ENCODE measurements at regions not wholly inside any gene's neighbourhood (a gene's known extent, or its start where the extent isn't known, plus 50 kb on each side); places are given as distances from the start of the nearest gene placed in this dataset.

DNA sequence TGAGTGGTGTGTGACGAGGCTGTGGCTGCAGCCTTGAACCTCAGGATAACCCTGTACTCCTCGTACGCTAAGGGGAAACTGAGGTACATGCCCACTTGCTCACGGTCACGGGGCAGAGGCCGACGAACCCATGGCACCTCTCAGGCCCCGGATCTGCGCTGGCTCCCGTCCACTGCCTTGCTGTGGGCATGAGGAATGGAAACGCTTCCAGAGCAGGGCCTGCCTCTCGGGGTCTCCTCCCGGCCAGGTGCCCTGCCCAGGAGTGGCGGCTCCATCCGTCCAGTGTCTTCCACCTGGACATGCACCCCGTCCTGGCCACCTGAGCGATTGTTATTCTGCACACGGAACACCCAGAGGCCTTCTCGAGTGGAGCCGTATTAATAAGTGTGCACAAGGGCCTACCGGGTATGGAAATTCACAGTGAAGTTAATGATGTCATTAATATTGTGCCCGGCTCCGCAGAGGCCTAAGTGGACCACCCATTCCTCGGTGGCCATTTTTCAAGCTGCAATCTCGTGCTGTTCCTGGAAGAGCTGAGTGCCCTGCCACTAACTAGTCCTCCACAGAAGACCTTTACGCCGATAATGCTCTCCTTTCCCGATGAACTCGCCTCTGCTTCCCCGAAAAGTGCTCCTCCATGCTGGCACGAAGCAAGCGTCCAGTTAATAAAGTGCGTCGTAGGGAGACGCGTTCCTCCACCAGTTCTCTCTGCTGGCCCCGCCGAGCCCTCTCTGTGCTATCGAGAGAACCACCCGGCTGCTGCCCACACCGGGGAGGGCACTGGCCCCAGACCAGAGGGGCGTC is 927.9 kb downstream of the BRD1 start:
- no peak for TF ChIP-seq SPI1 (IDR thresholded peaks at IDR 0.05; ENCODE audit: low read depth, low read length)
- no peak for TF ChIP-seq POLR2AphosphoS5 (IDR thresholded peaks at IDR 0.05; ENCODE audit: low read depth, low read length)
- DNase-seq (ENCODE audit: insufficient read length, low spot score) (no peak), FAIRE-seq (no peak)

DNA sequence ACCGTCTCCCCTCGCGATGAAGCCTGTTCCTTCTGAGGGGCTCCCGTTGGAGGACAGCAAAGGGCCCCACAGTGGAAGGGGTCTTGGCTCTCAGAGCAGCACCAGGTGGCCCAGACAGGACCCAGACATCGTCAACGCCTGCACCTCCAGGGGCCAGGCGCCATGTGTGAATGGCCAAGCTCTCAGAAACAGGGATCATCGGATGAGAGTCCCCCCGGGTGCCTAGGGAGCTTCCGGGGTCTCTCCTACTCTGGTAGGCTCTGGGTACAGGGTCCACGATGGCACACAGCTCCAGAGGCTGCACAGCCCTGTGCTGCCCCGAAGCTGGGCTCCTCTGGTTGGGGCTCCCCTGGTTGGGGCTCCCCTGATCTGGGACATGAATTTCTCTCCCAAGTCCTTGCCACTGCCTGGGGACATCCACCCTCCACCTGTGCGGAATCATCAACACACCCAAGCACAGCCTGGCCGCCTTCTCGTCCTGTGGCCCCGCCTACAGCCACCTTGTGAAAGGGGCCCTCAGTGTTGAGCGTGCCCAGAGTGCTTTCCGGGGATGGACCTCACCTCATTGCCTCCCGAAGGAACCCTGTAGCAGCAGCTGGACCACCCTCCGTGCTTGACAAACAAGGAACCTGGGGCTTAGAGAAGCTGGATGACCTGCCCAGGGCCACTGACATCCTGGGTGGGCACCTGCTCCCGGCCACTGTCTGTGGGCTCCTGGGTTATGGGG is 929.0 kb downstream of the BRD1 start:
- DNase-seq (ENCODE audit: insufficient read length, low spot score) (no peak), FAIRE-seq (no peak)
- no peak for TF ChIP-seq PAX5 (IDR thresholded peaks at IDR 0.05; ENCODE audit: insufficient read depth, low read length, severe bottlenecking)
- no peak for TF ChIP-seq TAF1 (IDR thresholded peaks at IDR 0.05; ENCODE audit: low read depth, low read length)
- TF ChIP-seq SPI1 (IDR thresholded peaks at IDR 0.05; ENCODE audit: low read depth, low read length), result no peak
- no peak for TF ChIP-seq POU2F2 (IDR thresholded peaks at IDR 0.05; ENCODE audit: low read depth, low read length)
- no peak for TF ChIP-seq POLR2A (IDR thresholded peaks at IDR 0.05; ENCODE audit: low read depth, low read length)
- TF ChIP-seq POLR2AphosphoS5 (IDR thresholded peaks at IDR 0.05; ENCODE audit: low read depth, low read length), result no peak

DNA sequence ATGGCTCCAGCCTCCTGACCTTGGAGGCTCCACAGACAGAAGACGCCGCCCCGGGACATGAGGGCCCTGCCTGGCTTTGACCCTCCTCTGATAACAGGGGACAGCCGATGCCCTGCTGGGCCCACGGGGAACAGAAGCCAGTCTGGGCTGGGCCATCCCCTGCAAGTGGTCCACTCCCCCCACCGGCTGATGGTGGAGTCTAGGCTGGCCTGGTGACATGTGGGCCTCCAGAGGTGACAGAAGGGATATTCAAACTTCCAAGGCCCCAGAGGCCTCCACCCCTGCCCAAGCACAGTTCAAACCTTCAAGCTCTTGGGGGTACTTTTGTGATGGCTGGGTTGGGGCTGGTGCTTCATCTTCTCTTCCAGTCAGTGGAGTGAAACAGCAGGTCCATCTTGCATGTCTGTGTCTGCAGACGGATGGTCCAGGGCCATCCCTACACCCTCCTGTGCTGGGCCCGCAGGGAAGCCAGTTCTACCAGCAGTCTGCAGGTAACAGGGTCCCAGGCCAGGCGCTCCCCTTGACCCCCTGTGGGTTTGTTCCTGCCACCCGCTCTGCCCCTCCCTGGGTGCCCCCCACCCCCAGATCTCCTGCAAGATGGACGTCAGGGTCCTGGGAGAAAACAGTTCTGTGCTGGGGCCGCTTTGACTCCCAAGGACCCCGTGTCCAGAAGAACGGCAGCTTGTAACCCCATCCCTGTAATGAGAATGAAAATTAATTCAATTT is 929.9 kb downstream of the BRD1 start:
- TF ChIP-seq PAX5 (IDR thresholded peaks at IDR 0.05; ENCODE audit: insufficient read depth, low read length, severe bottlenecking) (no peak), TAF1 (IDR thresholded peaks at IDR 0.05; ENCODE audit: low read depth, low read length) (no peak), POU2F2 (IDR thresholded peaks at IDR 0.05; ENCODE audit: low read depth, low read length) (no peak), POLR2AphosphoS5 (IDR thresholded peaks at IDR 0.05; ENCODE audit: low read depth, low read length) (no peak), SPI1 (IDR thresholded peaks at IDR 0.05; ENCODE audit: low read depth, low read length) (no peak), POLR2A (IDR thresholded peaks at IDR 0.05; ENCODE audit: low read depth, low read length) (no peak)
- DNase-seq (ENCODE audit: insufficient read length, low spot score) (no peak), FAIRE-seq (no peak)

DNA sequence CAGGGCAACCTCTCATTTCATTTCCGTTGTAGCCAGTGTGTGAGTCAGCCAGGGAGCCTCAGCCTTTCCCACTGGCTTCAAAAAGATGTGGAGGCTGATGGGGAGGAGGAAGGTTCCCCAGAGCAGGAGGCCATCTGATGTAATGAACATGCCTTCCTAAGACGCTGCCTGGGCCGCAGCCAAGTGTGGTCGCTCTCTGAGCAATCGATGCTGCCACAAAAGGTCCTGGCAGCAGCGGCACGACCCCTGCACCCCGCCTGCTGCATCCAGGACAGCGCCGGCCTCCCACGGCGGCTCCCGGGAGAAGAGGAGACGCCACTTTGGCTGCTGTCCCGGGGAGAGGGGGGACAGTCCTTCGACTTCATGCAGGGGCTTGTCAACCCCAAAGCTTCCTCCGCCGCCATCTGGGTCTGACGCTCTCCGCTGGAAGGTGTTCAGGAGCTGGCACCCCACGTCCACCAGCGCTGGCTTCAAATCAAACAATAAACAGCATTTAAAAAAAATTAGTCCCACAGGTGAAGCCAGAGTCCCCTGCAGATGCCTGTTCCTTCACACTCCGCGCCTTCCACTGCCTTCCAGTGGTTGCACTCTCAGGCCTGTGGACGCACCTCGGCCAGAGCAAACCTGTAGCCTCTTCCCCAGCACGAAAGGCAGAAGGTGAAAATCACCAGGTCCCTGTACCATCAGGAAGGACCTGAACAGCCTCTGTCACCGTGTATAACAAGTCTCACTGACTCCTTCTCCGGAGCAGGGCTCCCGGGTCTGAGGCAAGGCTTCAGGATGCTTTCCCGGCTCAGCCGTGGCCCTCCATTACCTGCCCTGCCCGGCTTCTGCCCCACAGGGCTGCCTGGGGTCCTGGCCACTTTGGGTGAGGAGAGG is 930.7 kb downstream of the BRD1 start:
- DNase-seq (ENCODE audit: insufficient read length, low spot score), result no peak
- FAIRE-seq, result no peak
- TF ChIP-seq POLR2AphosphoS5 (IDR thresholded peaks at IDR 0.05; ENCODE audit: low read depth, low read length) (no peak), TAF1 (IDR thresholded peaks at IDR 0.05; ENCODE audit: low read depth, low read length) (no peak), PAX5 (IDR thresholded peaks at IDR 0.05; ENCODE audit: insufficient read depth, low read length, severe bottlenecking) (no peak), POLR2A (IDR thresholded peaks at IDR 0.05; ENCODE audit: low read depth, low read length) (no peak), POU2F2 (IDR thresholded peaks at IDR 0.05; ENCODE audit: low read depth, low read length) (no peak), SPI1 (IDR thresholded peaks at IDR 0.05; ENCODE audit: low read depth, low read length) (no peak)

DNA sequence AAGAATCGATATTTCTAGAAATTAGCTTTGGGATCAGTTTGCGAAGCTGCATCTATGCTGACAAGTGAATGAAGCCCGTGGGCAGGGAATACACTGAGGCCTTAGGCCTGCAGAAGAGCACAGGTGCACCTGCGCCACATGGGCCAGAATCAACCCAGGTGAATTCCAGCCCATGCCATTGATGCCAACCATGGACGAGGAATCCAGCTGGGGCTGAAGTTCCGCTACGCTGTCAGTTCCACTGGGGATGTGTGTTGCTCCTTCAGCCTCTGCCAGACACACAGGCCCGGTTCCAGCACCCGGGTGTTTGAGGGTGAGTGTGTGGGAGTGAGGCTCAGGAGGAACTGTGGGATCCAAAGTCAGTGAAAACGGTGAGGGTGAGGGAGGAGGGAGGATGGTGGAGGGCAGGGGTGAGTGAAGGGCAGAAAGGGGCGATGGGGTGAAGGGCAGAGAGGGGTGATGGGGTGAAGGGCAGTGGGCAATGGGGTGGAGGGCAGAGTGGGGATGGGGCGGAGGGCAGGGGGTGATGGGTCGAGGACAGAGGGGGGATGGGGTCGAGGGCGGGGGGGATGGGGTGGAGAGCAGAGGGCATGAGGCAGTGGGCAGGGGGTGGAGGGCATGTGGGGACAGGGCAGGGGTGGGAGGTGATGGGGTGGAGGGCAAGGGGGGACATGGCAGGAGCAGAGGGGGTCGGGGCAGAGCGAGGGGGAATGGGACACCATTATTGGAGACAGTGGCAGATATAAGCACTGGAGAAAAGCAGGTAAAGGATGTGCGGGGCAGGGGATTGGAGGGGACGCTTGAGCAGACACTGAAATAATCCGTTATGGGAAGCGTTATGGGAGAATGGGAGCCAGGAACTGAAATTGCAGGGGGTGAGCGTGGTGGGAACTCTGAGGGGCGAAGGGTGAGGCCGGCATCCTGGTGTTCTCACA is 931.6 kb downstream of the BRD1 start:
- no peak for TF ChIP-seq PAX5 (IDR thresholded peaks at IDR 0.05; ENCODE audit: insufficient read depth, low read length, severe bottlenecking)
- no peak for TF ChIP-seq SPI1 (IDR thresholded peaks at IDR 0.05; ENCODE audit: low read depth, low read length)
- TF ChIP-seq POLR2A (IDR thresholded peaks at IDR 0.05; ENCODE audit: low read depth, low read length), result no peak
- no peak for TF ChIP-seq POLR2AphosphoS5 (IDR thresholded peaks at IDR 0.05; ENCODE audit: low read depth, low read length)
- no peak for TF ChIP-seq TAF1 (IDR thresholded peaks at IDR 0.05; ENCODE audit: low read depth, low read length)
- no peak for TF ChIP-seq POU2F2 (IDR thresholded peaks at IDR 0.05; ENCODE audit: low read depth, low read length)
- DNase-seq (ENCODE audit: insufficient read length, low spot score), result no peak
- no peak for FAIRE-seq

DNA sequence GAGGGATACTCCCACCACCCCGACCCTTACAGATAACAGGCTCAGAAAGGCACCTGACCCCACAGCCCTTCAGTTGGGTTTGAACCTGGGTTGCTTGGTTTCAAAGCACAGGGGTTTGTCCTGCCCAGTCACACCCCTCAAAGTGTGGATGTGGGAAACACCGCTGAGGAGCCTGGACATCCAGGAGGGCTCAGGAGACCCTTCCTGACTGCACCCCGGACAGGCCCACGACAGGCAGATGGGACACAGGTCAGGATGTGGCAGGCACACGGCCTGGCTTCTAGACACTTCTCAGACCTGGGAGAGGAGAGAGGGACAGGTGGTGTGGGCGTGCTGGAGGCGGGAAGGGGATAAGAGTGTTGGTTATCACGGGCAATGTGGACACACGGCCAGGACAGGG is 932.3 kb downstream of the BRD1 start:
- no peak for DNase-seq (ENCODE audit: insufficient read length, low spot score)
- TF ChIP-seq POU2F2 (IDR thresholded peaks at IDR 0.05; ENCODE audit: low read depth, low read length), result no peak
- no peak for TF ChIP-seq PAX5 (IDR thresholded peaks at IDR 0.05; ENCODE audit: insufficient read depth, low read length, severe bottlenecking)
- FAIRE-seq, result no peak

DNA sequence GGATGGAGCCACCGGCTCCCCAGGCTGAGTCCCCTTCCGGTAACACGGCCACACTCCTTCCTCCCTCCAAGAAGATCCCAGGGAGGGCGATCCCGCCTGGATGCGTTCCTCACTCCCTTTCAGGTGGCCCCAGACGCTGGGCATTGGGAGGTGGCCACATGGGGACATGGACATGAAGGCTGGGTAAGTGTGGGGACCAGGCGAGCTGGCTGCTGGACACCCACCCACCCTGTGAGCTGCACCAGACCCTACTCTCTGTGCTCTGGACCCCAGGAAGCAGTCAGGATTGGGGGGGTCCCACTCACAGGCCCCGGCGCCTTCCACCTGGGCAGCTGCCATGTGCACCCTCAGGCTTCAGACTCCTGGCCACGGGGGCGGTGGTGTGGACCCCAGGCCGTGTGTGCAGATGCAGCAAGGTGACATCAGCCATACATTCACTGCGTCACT is 932.8 kb downstream of the BRD1 start:
- TF ChIP-seq TAF1 (IDR thresholded peaks at IDR 0.05; ENCODE audit: low read depth, low read length) (no peak), POLR2A (IDR thresholded peaks at IDR 0.05; ENCODE audit: low read depth, low read length) (no peak), POU2F2 (IDR thresholded peaks at IDR 0.05; ENCODE audit: low read depth, low read length) (no peak), POLR2AphosphoS5 (IDR thresholded peaks at IDR 0.05; ENCODE audit: low read depth, low read length) (no peak), SPI1 (IDR thresholded peaks at IDR 0.05; ENCODE audit: low read depth, low read length) (no peak), PAX5 (IDR thresholded peaks at IDR 0.05; ENCODE audit: insufficient read depth, low read length, severe bottlenecking) (no peak)
- no peak for FAIRE-seq
- no peak for DNase-seq (ENCODE audit: insufficient read length, low spot score)

DNA sequence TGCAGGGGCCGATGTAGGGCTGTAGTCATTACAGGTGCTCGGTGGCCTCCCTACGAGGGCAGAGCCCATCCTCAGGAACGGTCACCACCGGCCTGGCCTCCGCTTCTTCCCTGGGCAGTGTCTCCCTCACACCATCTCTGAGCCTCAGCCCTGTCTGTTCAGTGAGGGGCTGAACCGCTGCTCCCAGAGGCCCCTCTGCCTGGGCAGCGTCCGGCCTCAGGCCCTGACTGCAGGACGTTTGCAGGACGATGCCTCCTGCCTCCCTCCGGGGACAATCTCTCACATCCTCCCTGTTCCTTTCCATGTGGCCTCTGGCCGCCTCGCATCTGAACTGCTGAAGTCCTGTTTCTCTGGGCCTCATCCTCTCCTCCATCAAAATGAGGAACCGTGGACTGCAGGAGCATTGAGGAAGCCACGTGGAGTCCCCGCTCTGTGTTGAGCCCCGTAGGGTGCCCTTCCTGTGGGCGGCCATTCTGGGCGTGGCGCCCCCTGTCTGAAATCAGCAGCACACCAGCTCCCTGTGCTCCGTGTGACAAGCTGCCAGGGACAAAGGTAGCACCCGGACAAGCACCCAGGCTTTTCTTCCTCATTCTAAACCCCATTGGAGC is 933.5 kb downstream of the BRD1 start:
- FAIRE-seq, result no peak
- DNase-seq (ENCODE audit: insufficient read length, low spot score), result no peak
- TF ChIP-seq TAF1 (IDR thresholded peaks at IDR 0.05; ENCODE audit: low read depth, low read length) (no peak), POLR2A (IDR thresholded peaks at IDR 0.05; ENCODE audit: low read depth, low read length) (no peak), POLR2AphosphoS5 (IDR thresholded peaks at IDR 0.05; ENCODE audit: low read depth, low read length) (no peak), PAX5 (IDR thresholded peaks at IDR 0.05; ENCODE audit: insufficient read depth, low read length, severe bottlenecking) (no peak), SPI1 (IDR thresholded peaks at IDR 0.05; ENCODE audit: low read depth, low read length) (no peak), POU2F2 (IDR thresholded peaks at IDR 0.05; ENCODE audit: low read depth, low read length) (no peak)

All from GM12891 (cell line).